DOHH2 (cell line): ENCODE measurements at regions not wholly inside any gene's neighbourhood (a gene's known extent, or its start where the extent isn't known, plus 50 kb on each side); places are given as distances from the start of the nearest gene placed in this dataset.

Source experiments
- CTCF ChIP-seq: fragments of 200-600 bp; sonication (generic); IDR thresholded peaks from one replicate; pipeline ENCODE4 v1.5.1; 2014; ENCODE audit warnings: antibody characterized with exemption, mild to moderate bottlenecking, low read depth, low read length; ENCODE audit not compliant: poor library complexity, severe bottlenecking
- EZH2phosphoT487 ChIP-seq: fragments of 200-600 bp; sonication (generic); IDR thresholded peaks from 2 replicates; pipeline ENCODE4 v1.6.1; 2017; ENCODE audit warnings: borderline replicate concordance, mild to moderate bottlenecking, antibody characterized with exemption, low read length, moderate library complexity, mixed read lengths

GRCh38 chr12:46917821-46918220 is 92.0 kb upstream of the SLC38A4 start:
- TF ChIP-seq CTCF, result no peak
- TF ChIP-seq EZH2phosphoT487, result no peak
